Nephron progenitor cell (in vitro differentiated cells): ENCODE measurements at regions not wholly inside any gene's neighbourhood (a gene's known extent, or its start where the extent isn't known, plus 50 kb on each side); places are given as distances from the start of the nearest gene placed in this dataset.

Experiments used
- DNase-seq: peaks from one replicate; pipeline ENCODE4 v3.0.0; 2021
- H3K27ac Mint-ChIP-seq: 2 replicates; pipeline ENCODE4 v1.8.0; 2021; ENCODE audit warnings: mild to moderate bottlenecking, moderate library complexity, mixed read lengths
- H3K27me3 Mint-ChIP-seq: 2 replicates; pipeline ENCODE4 v1.8.0; 2021; ENCODE audit warnings: mild to moderate bottlenecking, low read depth, mixed read lengths; ENCODE audit not compliant: poor library complexity
- H3K36me3 Mint-ChIP-seq: 2 replicates; pipeline ENCODE4 v1.8.0; 2021; ENCODE audit warnings: low read depth, mixed read lengths
- H3K4me1 Mint-ChIP-seq: 2 replicates; pipeline ENCODE4 v1.8.0; 2021; ENCODE audit warnings: mixed read lengths
- H3K4me3 Mint-ChIP-seq: 2 replicates; pipeline ENCODE4 v1.8.0; 2021; ENCODE audit warnings: mild to moderate bottlenecking, moderate library complexity, mixed read lengths
- H3K9me3 Mint-ChIP-seq: 2 replicates; pipeline ENCODE4 v1.8.0; 2021; ENCODE audit warnings: mild to moderate bottlenecking, moderate library complexity, mixed read lengths
- TF ChIP-seq, protein P1 (sequence below): fragments of 200-600 bp; sonication (generic); IDR thresholded peaks from 2 replicates; pipeline ENCODE4 v1.5.0; 2021; ENCODE audit warnings: antibody characterized with exemption

DNA sequence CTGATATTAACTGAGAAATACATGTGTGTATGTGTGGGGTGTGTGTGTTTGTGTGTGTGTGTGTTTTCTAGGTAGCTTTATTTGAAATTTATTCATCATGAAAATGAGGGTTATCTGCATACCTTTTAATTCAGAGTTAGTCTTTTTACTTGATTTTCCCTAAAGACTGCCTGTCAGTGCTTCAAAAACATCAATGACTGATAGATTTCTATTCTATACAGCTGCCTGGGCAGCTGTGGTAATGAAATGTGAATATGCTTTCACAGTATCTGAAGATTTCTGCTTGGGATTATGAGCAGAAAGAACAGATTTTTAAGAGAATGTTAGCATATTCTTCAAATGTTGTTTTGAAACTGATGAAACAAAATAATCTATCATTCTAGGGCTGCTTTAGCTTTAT, 119.7 kb upstream of the ZRANB2 start:
- TF ChIP-seq, protein P1, sequence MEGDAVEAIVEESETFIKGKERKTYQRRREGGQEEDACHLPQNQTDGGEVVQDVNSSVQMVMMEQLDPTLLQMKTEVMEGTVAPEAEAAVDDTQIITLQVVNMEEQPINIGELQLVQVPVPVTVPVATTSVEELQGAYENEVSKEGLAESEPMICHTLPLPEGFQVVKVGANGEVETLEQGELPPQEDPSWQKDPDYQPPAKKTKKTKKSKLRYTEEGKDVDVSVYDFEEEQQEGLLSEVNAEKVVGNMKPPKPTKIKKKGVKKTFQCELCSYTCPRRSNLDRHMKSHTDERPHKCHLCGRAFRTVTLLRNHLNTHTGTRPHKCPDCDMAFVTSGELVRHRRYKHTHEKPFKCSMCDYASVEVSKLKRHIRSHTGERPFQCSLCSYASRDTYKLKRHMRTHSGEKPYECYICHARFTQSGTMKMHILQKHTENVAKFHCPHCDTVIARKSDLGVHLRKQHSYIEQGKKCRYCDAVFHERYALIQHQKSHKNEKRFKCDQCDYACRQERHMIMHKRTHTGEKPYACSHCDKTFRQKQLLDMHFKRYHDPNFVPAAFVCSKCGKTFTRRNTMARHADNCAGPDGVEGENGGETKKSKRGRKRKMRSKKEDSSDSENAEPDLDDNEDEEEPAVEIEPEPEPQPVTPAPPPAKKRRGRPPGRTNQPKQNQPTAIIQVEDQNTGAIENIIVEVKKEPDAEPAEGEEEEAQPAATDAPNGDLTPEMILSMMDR: no peak
- H3K9me3 Mint-ChIP-seq: no peaks in the 10 kb centered on the region

DNA sequence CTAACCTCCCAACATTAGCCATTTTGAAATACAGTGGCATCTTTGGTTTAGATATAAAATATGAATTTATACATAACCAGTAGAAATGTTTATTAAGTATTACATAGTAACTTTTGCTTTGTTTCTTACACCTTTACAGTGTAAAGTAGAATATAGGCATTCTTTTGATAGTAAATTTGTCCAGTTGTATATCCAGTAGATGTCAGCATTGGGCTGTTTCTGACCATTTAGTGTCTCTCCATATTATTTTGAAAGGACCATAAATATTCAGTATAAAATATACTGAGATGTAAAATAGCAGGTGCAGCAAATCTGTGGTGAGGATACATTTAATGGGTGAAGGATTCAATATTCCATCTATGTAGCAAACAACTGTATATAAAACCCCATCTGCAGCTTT, 115.8 kb upstream of the ZRANB2 start:
- Mint-ChIP-seq H3K27me3 (no peaks in the 10 kb centered on the region), H3K36me3 (no peaks in the 10 kb centered on the region), H3K4me3 (no peak overlapping the region), H3K4me1 (no peaks in the 10 kb centered on the region), H3K27ac (no peak overlapping the region), H3K9me3 (no peaks in the 10 kb centered on the region)
- TF ChIP-seq, protein P1: peak; percentile 39
- no peak for DNase-seq

More for the DNA sequence above, 119.7 kb upstream of the ZRANB2 start:
- no peak overlapping the region for H3K27ac Mint-ChIP-seq
- no peaks in the 10 kb centered on the region for H3K36me3 Mint-ChIP-seq
- no peaks in the 10 kb centered on the region for H3K4me1 Mint-ChIP-seq
- no peaks in the 10 kb centered on the region for H3K27me3 Mint-ChIP-seq
- no peak overlapping the region for H3K4me3 Mint-ChIP-seq
- DNase-seq: no peak

DNA sequence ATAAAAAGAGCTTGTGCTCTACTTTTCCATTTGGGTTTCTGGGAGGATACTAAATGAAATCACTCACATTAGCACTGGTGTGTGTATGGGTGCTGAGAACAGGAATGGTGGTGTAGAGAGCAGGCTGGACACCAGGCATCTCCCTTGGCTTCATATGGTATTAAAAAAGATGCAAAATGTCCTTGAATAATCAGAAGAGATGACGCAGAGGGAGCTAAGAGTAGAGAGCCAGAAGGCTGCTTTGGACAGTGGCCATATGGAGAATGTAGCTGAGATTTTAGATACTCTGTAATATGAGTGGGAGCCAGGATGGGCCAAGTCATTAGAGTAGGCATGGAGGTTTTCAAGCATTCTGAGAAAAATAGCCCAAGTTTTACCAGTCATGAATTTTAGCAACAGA, 112.3 kb upstream of the ZRANB2 start:
- H3K9me3 Mint-ChIP-seq: peaks cover 3% of the 10 kb centered on the region
- peaks cover 3% of the 10 kb centered on the region for H3K27me3 Mint-ChIP-seq
- H3K4me1 Mint-ChIP-seq: no peaks in the 10 kb centered on the region
- no peak overlapping the region for H3K4me3 Mint-ChIP-seq
- H3K36me3 Mint-ChIP-seq: no peaks in the 10 kb centered on the region
- no peak for DNase-seq
- TF ChIP-seq, protein P1: no peak
- no peak overlapping the region for H3K27ac Mint-ChIP-seq

DNA sequence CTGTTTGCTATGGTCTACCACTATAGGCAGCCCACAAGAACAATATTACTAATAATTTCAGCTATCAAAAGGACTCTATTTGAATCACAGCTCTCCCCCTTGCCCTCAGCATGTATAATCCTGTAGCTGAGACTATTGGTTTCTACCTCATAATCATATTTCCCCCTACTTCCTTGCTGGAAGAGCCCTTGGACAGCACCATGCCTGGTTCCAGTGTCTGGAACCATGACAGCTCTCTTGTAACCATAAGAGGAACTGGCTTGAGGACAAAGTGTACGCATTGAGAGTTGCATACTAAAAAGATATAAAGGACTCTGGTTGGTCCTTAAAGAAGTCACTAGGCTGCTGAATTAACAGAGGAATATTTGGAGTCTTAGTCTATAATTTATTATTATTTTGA, 110.7 kb upstream of the ZRANB2 start:
- Mint-ChIP-seq H3K9me3 (peaks cover 5% of the 10 kb centered on the region), H3K36me3 (no peaks in the 10 kb centered on the region), H3K4me3 (no peak overlapping the region), H3K4me1 (no peaks in the 10 kb centered on the region), H3K27me3 (peaks cover 3% of the 10 kb centered on the region), H3K27ac (no peak overlapping the region)
- DNase-seq: no peak
- TF ChIP-seq, protein P1: no peak

DNA sequence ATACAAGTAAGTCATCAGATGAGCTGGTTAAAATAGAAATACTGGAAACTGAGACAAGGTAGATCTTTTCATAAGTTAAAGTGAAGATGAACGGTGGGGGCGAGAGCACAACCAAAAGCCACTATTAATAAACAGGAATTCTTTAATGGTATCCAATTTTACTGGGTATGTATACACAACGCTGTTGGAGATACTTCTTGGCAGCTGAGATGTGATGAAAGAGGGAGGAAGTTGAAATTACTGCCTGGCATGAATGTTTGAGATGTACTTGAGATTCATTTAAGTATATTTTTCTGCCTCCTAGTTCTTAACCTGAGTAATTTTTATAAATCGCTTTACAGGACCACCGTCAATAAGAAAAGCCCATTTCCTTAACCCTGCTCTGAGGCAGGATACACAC, 110.0 kb upstream of the ZRANB2 start:
- H3K27ac Mint-ChIP-seq: no peak overlapping the region
- no peak for DNase-seq
- H3K9me3 Mint-ChIP-seq: peaks cover 5% of the 10 kb centered on the region
- no peak overlapping the region for H3K4me3 Mint-ChIP-seq
- H3K4me1 Mint-ChIP-seq: no peaks in the 10 kb centered on the region
- TF ChIP-seq, protein P1: no peak
- no peaks in the 10 kb centered on the region for H3K36me3 Mint-ChIP-seq
- peaks cover 3% of the 10 kb centered on the region for H3K27me3 Mint-ChIP-seq

DNA sequence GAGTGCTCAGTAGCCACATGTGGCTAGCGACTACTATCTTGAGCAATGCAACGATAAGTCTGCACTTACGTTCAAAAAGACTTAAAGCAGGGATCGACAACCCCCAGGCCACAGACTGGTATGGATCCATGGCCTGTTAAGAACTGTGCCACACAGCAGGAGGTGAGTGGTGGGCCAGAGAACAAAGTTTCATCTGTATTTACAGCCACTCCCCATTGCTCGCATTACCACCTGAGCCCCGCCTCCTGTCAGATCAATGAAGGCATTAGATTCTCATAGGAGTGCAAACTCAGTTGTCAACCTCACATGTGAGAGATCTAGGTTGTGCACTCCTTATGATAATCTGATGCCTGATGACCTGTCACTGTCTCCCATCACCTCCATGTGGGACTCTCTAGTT, 103.6 kb upstream of the ZRANB2 start:
- peaks cover 7% of the 10 kb centered on the region for H3K27me3 Mint-ChIP-seq
- TF ChIP-seq, protein P1: no peak
- no peak overlapping the region for H3K4me3 Mint-ChIP-seq
- no peaks in the 10 kb centered on the region for H3K4me1 Mint-ChIP-seq
- H3K27ac Mint-ChIP-seq: no peak overlapping the region
- peaks cover 5% of the 10 kb centered on the region for H3K9me3 Mint-ChIP-seq
- DNase-seq: no peak
- no peaks in the 10 kb centered on the region for H3K36me3 Mint-ChIP-seq
